IPS DF 6.9 (cell line): ENCODE measurements at regions not wholly inside any gene's neighbourhood (a gene's known extent, or its start where the extent isn't known, plus 50 kb on each side); places are given as distances from the start of the nearest gene placed in this dataset.
"Not testable (repeated sequence)": the region's sequence is repeated elsewhere in the genome, so short reads cannot be mapped to it uniquely, and the experiment has no call there.

Experiments
- DNase-seq: peaks from one replicate; pipeline ENCODE4 v3.0.0-alpha.2; 2013; ENCODE audit warnings: low read depth, low spot score
- H3K27ac ChIP-seq: one replicate; pipeline ENCODE4 v1.5.1; 2013; ENCODE audit warnings: low read length, control low read depth
- H3K27me3 ChIP-seq: 2 replicates; pipeline ENCODE4 v1.6.1; 2013; ENCODE audit warnings: mild to moderate bottlenecking, low read length; ENCODE audit not compliant: control insufficient read depth, insufficient read depth
- H3K36me3 ChIP-seq: 2 replicates; pipeline ENCODE4 v1.6.1; 2013; ENCODE audit warnings: low read length; ENCODE audit not compliant: control insufficient read depth, insufficient read depth
- H3K4me1 ChIP-seq: 2 replicates; pipeline ENCODE4 v1.6.1; 2013; ENCODE audit warnings: low read length; ENCODE audit not compliant: control insufficient read depth, insufficient read depth
- H3K4me3 ChIP-seq: 2 replicates; pipeline ENCODE4 v1.5.1; 2013; ENCODE audit warnings: mild to moderate bottlenecking, low read length
- H3K9me3 ChIP-seq: 2 replicates; pipeline ENCODE4 v1.6.1; 2013; ENCODE audit warnings: low read length, inconsistent platforms; ENCODE audit not compliant: control insufficient read depth, insufficient read depth
- WGBS: extraction: QIAGEN DNeasy Blood & Tissue Kit; methylation state at CpG from one replicate; pipeline ENCODE4 v1.1.7; 2013; ENCODE audit warnings: mixed read lengths, missing lambda C conversion rate; ENCODE audit not compliant: insufficient read length, insufficient coverage; 5-methylcytosine and 5-hydroxymethylcytosine counted together

DNA sequence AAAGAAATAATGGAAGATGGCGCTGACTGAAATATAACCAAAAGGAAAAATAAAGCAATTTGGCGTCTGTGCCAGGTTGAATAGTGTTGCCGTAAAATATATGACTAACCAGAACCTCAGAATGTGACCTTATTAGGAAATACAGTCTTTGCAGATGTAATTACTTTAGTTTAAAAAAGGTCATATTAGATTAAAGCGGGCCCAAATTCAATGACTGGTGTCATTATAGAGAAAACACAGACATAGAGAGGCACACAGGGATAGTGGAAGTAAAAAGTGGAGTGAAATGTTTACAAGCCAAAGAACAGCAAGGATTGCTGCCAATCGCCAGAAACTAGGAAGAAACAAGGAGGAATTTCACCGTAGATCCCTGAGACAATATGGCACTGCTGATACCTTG is 521.2 kb downstream of the FRK start:
- WGBS, result no CpG with 5 or more reads among the region's 6 CpGs
- no peak overlapping the region for H3K27ac ChIP-seq
- H3K27me3 ChIP-seq, result no peaks in the 10 kb centered on the region

DNA sequence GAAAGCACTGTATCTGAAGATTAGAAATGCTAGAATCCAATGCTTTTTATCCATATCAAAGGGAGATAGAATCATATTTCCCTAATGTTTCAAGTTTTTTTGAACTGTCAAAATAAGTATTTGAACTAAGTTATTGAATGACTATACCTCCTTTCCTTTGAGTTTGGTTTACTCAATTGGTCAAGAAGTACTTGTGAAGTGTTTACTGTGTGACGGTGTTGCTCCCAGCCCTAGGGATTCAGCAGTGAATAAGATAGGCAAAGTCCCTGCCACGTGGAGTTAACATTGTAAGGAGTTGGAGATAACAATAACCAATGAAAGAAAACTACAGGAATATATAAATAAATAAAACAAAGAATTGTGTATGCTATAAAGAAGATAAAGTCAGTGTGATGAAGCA is 535.9 kb downstream of the FRK start:
- no peaks in the 10 kb centered on the region for H3K27me3 ChIP-seq

More for the DNA sequence above, 521.2 kb downstream of the FRK start:
- no peak for DNase-seq
- H3K4me1 ChIP-seq, result peaks cover 2% of the 10 kb centered on the region; the same call in 1 of the 2 replicates
- no peaks in the 10 kb centered on the region for H3K36me3 ChIP-seq
- no peak overlapping the region for H3K4me3 ChIP-seq
- H3K9me3 ChIP-seq, result no peaks in the 10 kb centered on the region

DNA sequence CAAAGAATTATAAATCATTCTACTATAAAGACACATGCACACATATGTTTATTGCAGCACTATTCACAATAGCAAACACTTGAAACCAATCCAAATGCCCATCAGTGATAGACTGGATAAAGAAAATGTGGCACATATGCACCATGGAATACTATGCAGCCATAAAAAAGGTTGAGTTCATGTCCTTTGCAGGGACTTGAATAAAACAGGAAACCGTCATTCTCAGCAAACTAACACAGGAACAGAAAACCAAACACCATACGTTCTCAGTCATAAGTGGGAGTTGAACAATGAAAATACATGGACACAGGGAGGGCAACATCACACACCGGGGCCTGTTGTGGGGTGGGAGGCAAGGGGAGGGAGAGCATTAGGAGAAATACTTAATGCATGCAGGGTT is 538.9 kb downstream of the FRK start:
- H3K9me3 ChIP-seq, H3K27ac ChIP-seq, H3K27me3 ChIP-seq, H3K36me3 ChIP-seq, H3K4me1 ChIP-seq, H3K4me3 ChIP-seq, DNase-seq: not testable (repeated sequence)
- WGBS, result no CpG with 5 or more reads among the region's 3 CpGs

More for the DNA sequence above, 535.9 kb downstream of the FRK start:
- Histone ChIP-seq H3K36me3 (no peaks in the 10 kb centered on the region), H3K4me1 (no peaks in the 10 kb centered on the region), H3K9me3 (no peaks in the 10 kb centered on the region), H3K4me3 (no peak overlapping the region), H3K27ac (no peak overlapping the region)
- no peak for DNase-seq
- WGBS, result no CpG with 5 or more reads among the region's 2 CpGs

DNA sequence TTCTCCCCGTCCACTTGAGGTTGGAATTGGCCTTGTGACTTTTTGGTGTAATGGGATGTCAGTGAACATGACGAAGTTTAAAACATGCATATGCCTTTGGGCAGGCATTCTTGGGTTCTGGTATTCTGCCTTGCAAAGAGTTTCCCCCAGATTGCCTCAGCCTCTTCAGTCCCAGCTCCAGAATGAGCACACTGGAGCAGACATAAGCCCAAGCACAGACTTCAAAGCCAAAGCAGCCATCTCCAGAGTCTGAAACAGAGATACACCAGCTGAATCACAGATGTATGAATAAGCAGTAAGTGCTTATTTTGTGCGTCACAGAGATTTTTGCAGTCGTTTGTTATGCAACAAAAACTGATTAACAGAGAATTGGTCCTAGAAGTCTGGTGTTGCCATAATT is 546.0 kb downstream of the FRK start:
- no peak overlapping the region for H3K27ac ChIP-seq
- no peaks in the 10 kb centered on the region for H3K4me1 ChIP-seq
- no peaks in the 10 kb centered on the region for H3K27me3 ChIP-seq
- no peaks in the 10 kb centered on the region for H3K9me3 ChIP-seq
- H3K4me3 ChIP-seq, result no peak overlapping the region
- WGBS, result no CpG with 5 or more reads among the region's 4 CpGs
- no peak for DNase-seq
- no peaks in the 10 kb centered on the region for H3K36me3 ChIP-seq

DNA sequence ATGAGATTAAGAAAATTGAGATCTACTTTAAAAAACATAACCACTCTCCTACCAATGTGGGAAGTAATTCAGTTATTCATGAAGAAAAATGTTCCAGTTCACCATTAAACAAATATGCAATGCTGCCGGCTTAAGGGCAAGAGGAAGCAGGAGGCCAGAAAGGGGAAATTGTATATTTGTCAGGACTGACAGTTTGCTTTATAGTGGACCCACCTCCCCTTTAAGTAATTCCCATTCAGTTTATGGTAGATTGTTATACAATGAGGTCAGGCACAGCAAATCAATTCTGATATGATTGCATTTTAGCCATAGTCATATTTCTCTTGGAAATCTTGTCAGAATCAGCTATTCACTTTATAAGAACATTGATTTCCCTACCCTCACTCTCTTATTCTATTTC is 547.8 kb downstream of the FRK start:
- H3K9me3 ChIP-seq, result no peaks in the 10 kb centered on the region
- H3K4me1 ChIP-seq, result no peaks in the 10 kb centered on the region
- no peak for DNase-seq
- H3K4me3 ChIP-seq, result no peak overlapping the region
- no peak overlapping the region for H3K27ac ChIP-seq
- WGBS, result no CpG with 5 or more reads among the region's 1 CpG
- no peaks in the 10 kb centered on the region for H3K36me3 ChIP-seq
- H3K27me3 ChIP-seq, result no peaks in the 10 kb centered on the region

DNA sequence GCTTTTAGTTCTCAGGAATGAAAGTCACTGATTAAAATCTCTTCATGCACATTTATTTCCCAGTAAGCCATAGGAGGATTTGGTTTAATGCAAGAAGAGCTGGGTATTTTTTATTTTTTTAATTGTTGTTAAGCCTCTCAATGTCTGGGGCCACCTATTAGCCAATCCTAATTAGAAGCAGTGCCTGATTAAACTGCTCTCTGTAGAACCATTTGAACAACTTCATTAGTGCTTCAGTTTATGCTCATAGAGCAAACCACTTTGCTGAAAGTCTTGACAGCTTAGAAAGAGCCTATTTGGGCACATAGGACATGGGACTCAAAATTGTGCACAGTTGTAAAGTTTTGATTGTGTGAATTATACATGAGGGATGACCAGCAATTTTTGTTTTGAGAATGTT is 548.9 kb downstream of the FRK start:
- H3K9me3 ChIP-seq, result no peaks in the 10 kb centered on the region
- DNase-seq, result no peak
- no peaks in the 10 kb centered on the region for H3K36me3 ChIP-seq
- H3K4me3 ChIP-seq, result no peak overlapping the region
- no peak overlapping the region for H3K27ac ChIP-seq
- no peaks in the 10 kb centered on the region for H3K4me1 ChIP-seq
- no peaks in the 10 kb centered on the region for H3K27me3 ChIP-seq

DNA sequence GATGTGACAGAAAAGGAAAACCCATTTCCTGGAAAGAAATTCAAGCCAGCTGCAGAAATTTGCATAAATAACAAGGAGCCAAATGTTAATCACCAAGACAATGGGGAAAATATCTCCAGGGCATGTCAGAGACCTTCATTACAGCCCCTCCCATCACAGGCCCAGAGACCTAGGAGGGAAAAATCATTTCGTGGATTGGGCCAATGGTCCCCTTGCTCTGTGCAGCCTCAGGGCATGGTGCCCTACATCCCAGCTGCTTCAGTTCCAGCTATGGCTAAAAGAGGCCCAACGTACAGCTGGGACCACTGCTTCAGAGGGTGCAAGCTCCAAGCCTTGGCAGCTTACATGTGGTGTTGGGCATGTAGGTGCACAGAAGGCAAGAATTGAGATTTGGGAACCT is 558.3 kb downstream of the FRK start:
- not testable (repeated sequence) for H3K27ac ChIP-seq, H3K9me3 ChIP-seq, DNase-seq, H3K36me3 ChIP-seq, H3K4me1 ChIP-seq, H3K27me3 ChIP-seq, H3K4me3 ChIP-seq
- no CpG with 5 or more reads among the region's 2 CpGs for WGBS

DNA sequence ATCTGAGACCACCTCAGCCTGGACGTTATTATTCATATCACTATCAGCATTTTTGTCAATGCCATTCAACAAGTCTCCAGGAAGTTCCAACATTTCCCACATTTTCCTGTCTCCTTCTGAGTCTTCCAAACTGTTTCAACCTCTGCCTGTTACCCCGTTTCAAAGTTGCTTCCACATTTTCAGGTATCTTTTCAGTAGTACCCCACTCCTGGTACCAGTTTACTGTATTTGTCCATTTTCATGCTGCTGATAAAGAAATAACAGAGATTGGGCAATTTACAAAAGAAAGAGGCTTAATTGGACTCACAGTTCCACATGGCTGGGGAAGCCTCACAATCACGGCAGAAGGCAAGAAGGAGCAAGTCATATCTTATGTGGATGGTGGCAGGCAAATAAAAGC is 565.5 kb downstream of the FRK start:
- DNase-seq, result no peak
- no CpG with 5 or more reads among the region's 3 CpGs for WGBS
- Histone ChIP-seq H3K9me3 (no peaks in the 10 kb centered on the region), H3K36me3 (no peaks in the 10 kb centered on the region), H3K4me1 (no peaks in the 10 kb centered on the region), H3K27me3 (no peaks in the 10 kb centered on the region), H3K4me3 (no peak overlapping the region), H3K27ac (no peak overlapping the region)

DNA sequence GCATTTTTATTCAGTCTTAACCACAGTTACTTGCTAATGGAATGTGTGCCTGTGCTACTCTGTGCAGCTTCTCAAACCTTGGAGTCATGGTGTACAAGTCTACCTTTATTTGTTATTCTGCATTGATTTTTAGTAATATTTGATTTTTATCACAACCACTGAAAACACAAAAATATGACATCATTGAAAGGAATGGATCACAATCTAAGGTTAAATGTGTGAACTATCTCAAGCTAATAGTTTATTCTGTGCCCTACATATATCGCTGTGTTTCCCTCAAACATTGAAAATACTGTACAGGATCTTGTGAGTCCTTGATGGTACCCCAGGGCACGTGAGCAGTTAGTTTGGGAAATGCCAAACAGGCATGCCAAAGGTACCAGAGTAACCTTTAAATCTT is 573.4 kb downstream of the FRK start:
- Histone ChIP-seq H3K36me3 (no peaks in the 10 kb centered on the region), H3K4me3 (no peak overlapping the region), H3K9me3 (no peaks in the 10 kb centered on the region), H3K27me3 (no peaks in the 10 kb centered on the region), H3K27ac (no peak overlapping the region), H3K4me1 (no peaks in the 10 kb centered on the region)
- no peak for DNase-seq
- WGBS, result no CpG with 5 or more reads among the region's 2 CpGs

DNA sequence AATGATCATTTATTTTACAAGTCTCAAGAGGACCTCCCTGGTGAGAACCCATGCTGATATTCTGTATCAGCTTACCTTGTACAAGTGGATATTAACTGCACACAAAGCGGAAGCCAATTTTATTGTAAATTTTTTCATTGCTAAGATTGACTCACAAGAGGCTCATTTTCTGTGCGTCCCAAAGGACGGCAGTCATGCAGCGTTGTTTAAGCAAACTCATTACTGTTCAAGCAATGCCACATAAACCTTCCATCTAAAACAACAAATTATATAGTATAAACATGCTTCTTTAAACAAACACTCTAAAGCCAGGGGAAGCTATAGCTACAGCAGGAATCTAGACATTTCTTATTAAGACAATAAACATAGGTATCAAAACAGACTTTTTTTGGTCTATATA is 575.3 kb downstream of the FRK start:
- Histone ChIP-seq H3K4me3 (no peak overlapping the region), H3K27ac (no peak overlapping the region), H3K4me1 (no peaks in the 10 kb centered on the region), H3K9me3 (no peaks in the 10 kb centered on the region), H3K36me3 (no peaks in the 10 kb centered on the region), H3K27me3 (no peaks in the 10 kb centered on the region)
- no CpG with 5 or more reads among the region's 4 CpGs for WGBS
- DNase-seq, result no peak

DNA sequence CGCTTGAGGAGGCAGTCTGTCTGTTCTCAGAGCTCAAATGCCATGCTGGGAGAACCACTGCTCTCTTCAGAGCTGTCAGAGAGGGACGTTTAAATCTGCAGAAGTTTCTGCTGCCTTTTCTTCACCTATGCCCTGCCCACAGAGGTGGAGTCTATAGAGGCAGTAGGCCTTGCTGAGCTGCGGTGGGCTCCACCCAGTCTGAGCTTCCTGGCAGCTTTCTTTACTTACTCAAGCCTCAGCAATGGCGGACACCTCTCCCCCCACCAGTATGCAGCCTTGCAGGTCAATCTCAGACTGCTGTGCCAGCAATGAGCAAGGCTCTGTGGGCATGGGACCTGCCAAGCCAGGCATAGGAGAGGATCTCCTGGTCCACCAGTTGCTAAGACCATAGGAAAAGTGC is 580.1 kb downstream of the FRK start:
- not testable (repeated sequence) for H3K36me3 ChIP-seq, H3K4me3 ChIP-seq, H3K4me1 ChIP-seq, H3K27ac ChIP-seq, H3K9me3 ChIP-seq, DNase-seq, H3K27me3 ChIP-seq
- WGBS, result no CpG with 5 or more reads among the region's 4 CpGs
